Osteoblast (primary cell): ENCODE measurements at regions not wholly inside any gene's neighbourhood (a gene's known extent, or its start where the extent isn't known, plus 50 kb on each side); places are given as distances from the start of the nearest gene placed in this dataset.

Source experiments
- DNase-seq: peaks from one replicate; pipeline ENCODE4 v3.0.0; 2011; ENCODE audit warnings: low spot score, mixed read lengths; ENCODE audit not compliant: insufficient read length; ENCODE audit errors: missing footprints
- H2AFZ ChIP-seq: 2 replicates; pipeline ENCODE4 v1.6.0; 2011; ENCODE audit warnings: mild to moderate bottlenecking, low read length
- H3K27ac ChIP-seq: 2 replicates; pipeline ENCODE4 v1.5.1; 2011; ENCODE audit warnings: mild to moderate bottlenecking, low read depth, low read length, moderate library complexity
- H3K27me3 ChIP-seq: 2 replicates; pipeline ENCODE4 v1.6.0; 2012; ENCODE audit warnings: mild to moderate bottlenecking, control low read depth, inconsistent platforms, low read length, moderate library complexity; ENCODE audit not compliant: insufficient read depth
- H3K36me3 ChIP-seq: 2 replicates; pipeline ENCODE4 v1.5.1; 2011; ENCODE audit warnings: mild to moderate bottlenecking, low read length, control low read depth, moderate library complexity; ENCODE audit not compliant: insufficient read depth
- H3K4me1 ChIP-seq: 2 replicates; pipeline ENCODE4 v1.5.1; 2011; ENCODE audit warnings: mild to moderate bottlenecking, low read length, control low read depth, moderate library complexity; ENCODE audit not compliant: insufficient read depth
- H3K4me2 ChIP-seq: 2 replicates; pipeline ENCODE4 v1.6.0; 2011; ENCODE audit warnings: mild to moderate bottlenecking, low read length; ENCODE audit not compliant: insufficient read depth
- H3K4me3 ChIP-seq: fragments of 200-600 bp; sonication (generic); 3 replicates; pipeline ENCODE4 v1.5.1; 2012; ENCODE audit warnings: mild to moderate bottlenecking, low read length, inconsistent platforms; ENCODE audit not compliant: insufficient read depth
- H3K79me2 ChIP-seq: 2 replicates; pipeline ENCODE4 v1.6.0; 2012; ENCODE audit warnings: mild to moderate bottlenecking, low read length, control low read depth, inconsistent platforms; ENCODE audit not compliant: insufficient read depth
- H3K9me3 ChIP-seq: 2 replicates; pipeline ENCODE4 v1.5.1; 2011; ENCODE audit warnings: low read depth, low read length, control low read depth
- H4K20me1 ChIP-seq: 2 replicates; pipeline ENCODE4 v1.6.0; 2012; ENCODE audit warnings: mild to moderate bottlenecking, low read length, control low read depth; ENCODE audit not compliant: insufficient read depth
- CTCF ChIP-seq: IDR thresholded peaks from 2 replicates; pipeline ENCODE4 v1.5.1; 2011; ENCODE audit warnings: mild to moderate bottlenecking, low read depth, low read length, moderate library complexity; ENCODE audit errors: extremely low read depth

- Histone ChIP-seq H3K9me3 (no peaks in the 10 kb centered on the region), H3K4me2 (no peak overlapping the region), H3K27me3 (no peaks in the 10 kb centered on the region), H3K4me1 (no peaks in the 10 kb centered on the region), H3K27ac (no peak overlapping the region), H2AFZ (no peak overlapping the region), H3K36me3 (no peaks in the 10 kb centered on the region), H4K20me1 (no peaks in the 10 kb centered on the region), H3K4me3 (no peak overlapping the region), H3K79me2 (no peaks in the 10 kb centered on the region)
- DNase-seq, result no peak
- no peak for TF ChIP-seq CTCF
These were observed 865.4 kb downstream of the CCSER2 start for GRCh38 chr10:85193796-85194195.

- Histone ChIP-seq H3K36me3 (no peaks in the 10 kb centered on the region), H4K20me1 (no peaks in the 10 kb centered on the region), H2AFZ (no peak overlapping the region), H3K27ac (no peak overlapping the region), H3K4me1 (no peaks in the 10 kb centered on the region), H3K79me2 (no peaks in the 10 kb centered on the region), H3K9me3 (no peaks in the 10 kb centered on the region), H3K4me3 (no peak overlapping the region), H3K27me3 (no peaks in the 10 kb centered on the region), H3K4me2 (no peak overlapping the region)
- no peak for DNase-seq
- TF ChIP-seq CTCF, result no peak
These were observed 866.3 kb downstream of the CCSER2 start for GRCh38 chr10:85194706-85195105.

- Histone ChIP-seq H3K9me3 (no peaks in the 10 kb centered on the region), H3K27ac (no peak overlapping the region), H3K36me3 (no peaks in the 10 kb centered on the region), H4K20me1 (no peaks in the 10 kb centered on the region), H3K79me2 (no peaks in the 10 kb centered on the region), H3K4me1 (no peaks in the 10 kb centered on the region), H2AFZ (no peak overlapping the region), H3K4me3 (no peak overlapping the region), H3K4me2 (no peak overlapping the region), H3K27me3 (no peaks in the 10 kb centered on the region)
- TF ChIP-seq CTCF, result no peak
- no peak for DNase-seq
These were observed 867.2 kb downstream of the CCSER2 start for GRCh38 chr10:85195596-85195995.

- no peak overlapping the region for H2AFZ ChIP-seq
- H3K4me3 ChIP-seq, result no peak overlapping the region
- no peak for TF ChIP-seq CTCF
- H3K9me3 ChIP-seq, result no peaks in the 10 kb centered on the region
- H3K4me2 ChIP-seq, result no peak overlapping the region
- DNase-seq, result no peak
- H3K27me3 ChIP-seq, result no peaks in the 10 kb centered on the region
- H3K36me3 ChIP-seq, result no peaks in the 10 kb centered on the region
- H3K79me2 ChIP-seq, result no peaks in the 10 kb centered on the region
- no peak overlapping the region for H3K27ac ChIP-seq
- H4K20me1 ChIP-seq, result no peaks in the 10 kb centered on the region
- no peaks in the 10 kb centered on the region for H3K4me1 ChIP-seq
These were observed 876.4 kb downstream of the CCSER2 start for GRCh38 chr10:85204814-85205213.
